Superior temporal gyrus (tissue), 1 donor: ENCODE measurements at regions not wholly inside any gene's neighbourhood (a gene's known extent, or its start where the extent isn't known, plus 50 kb on each side); places are given as distances from the start of the nearest gene placed in this dataset.
"Not testable (repeated sequence)": the region's sequence is repeated elsewhere in the genome, so short reads cannot be mapped to it uniquely, and the experiment has no call there.

Source experiments
- DNase-seq: peaks from one replicate; pipeline ENCODE4 v3.0.0-alpha.2; 2016; ENCODE audit errors: extremely low spot score

DNA sequence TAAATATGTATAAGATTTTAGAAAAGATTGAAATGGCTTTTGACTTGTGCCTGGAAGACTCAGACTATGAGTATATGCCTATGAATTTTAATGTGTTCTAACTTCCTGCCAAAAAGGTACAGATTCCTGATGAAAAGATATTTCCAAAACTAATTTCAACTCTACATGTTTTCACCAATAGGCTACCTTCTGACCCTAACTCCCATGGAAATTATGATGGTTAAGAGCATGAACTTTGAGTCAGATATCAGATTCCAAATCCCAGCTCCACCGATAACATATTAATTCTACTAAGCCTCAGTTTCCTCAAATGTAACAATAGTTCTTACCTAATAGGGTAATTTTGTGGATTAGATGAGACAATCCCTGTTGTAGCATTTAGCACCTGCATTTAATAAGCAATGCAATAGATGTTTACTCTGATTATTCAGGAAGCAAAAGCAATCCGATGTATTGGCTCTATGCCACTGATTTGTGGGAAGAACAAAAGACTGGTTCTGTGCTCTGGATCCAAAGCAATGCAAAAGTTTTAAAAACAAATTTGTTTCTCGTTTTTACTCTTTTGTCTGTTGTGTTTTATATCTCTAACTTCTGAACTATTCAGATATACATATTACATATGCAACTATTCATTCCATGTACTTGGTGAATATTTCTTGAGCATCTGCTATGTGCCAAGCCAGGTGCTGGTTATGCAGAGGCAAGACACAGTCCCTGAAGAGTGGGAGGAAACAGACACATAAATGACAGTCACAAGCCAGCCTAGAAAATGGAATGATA lies 115.4 kb downstream of the GATA6 start:
- no peak for DNase-seq

DNA sequence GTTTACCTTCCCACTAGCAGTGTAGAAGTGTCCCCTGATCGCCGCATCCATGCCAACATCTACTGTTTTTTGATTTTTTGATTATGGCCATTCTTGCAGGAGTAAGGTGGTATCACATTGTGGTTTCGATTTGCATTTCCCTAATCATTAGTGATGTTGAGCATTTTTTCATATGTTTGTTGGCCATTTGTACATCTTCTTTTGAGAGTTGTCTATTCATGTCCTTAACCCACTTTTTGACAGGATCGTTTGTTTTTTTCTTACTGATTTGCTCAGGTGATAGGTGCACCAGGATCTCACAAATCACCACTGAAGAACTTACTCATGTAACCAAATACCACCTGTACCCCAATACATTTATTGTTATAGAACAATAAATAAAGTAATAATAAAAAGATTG lies 114.5 kb downstream of the GATA6 start:
- not testable (repeated sequence) for DNase-seq

GRCh38 chr18:22283397-22283796 lies 114.0 kb downstream of the GATA6 start:
- DNase-seq, result no peak

DNA sequence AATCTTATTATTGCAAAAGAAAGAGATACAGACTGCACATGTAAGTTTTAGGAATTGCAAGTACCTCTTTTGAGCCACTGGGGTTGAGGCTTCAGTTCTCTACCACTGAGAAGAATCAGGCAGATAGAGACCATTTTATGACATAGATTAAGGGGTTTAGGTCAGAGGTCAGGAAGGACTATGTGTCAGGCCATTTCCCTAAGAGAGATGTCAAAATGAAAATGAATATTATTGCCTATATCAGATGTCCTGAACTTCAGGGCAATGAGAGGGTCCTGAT lies 113.7 kb downstream of the GATA6 start:
- DNase-seq, result no peak

DNA sequence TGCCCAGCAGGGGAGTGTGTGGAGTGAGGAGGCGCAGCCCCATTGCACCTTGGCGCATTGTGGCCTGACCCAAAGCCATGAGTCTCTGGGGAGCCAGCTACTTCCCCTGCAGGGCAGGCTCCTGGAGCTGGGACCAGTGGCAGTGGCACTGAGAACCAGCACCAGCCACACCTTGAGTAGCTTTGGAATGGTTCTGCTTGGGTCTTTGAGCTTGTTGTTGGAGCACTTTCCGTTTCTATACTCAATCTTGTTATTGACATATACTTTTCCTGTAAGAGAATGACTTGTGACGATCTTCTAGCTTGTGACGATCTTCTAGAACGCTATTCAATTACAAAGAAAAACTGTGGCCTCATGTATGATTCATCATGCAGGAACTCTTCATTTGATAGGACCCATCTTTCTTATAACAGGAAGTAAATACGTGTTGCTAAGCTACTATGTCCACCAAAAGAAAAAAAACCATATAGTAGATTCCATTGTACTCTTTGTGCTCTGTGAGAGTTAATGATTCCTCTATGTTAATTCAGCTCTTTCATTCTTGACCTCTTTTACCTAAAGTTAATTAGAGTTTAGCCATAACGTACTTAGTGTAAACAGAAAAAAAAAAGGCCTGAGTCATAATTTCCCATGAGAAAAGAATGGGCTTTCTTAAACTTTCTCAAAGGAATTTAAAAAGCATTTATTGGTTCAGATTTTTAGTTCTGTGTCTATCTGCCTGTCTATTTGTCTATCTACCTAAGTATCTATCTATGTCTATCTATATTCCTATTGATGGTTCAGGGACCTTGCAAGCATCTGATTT lies 113.1 kb downstream of the GATA6 start:
- no peak for DNase-seq

DNA sequence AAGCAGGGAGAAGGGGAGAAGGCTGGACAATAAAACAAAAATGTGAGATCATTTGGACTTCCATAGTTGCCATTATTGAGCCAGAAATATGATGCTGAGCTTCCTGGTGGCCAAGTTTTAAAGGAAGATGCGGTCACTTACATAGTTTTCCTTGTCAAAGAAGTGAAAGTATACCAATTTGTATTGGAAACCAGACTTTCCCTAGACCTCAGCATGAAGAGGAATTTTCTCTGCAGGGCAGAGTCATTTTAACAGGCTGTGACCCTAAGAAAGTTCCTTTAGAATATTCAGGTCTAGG lies 111.0 kb downstream of the GATA6 start:
- DNase-seq, result no peak

- DNase-seq, result no peak
Observed at GRCh38 chr18:22279741-22280452, 110.5 kb downstream of the GATA6 start.

GRCh38 chr18:22278798-22279197 lies 109.4 kb downstream of the GATA6 start:
- DNase-seq, result no peak

GRCh38 chr18:22277758-22278157 lies 108.4 kb downstream of the GATA6 start:
- DNase-seq, result no peak

DNA sequence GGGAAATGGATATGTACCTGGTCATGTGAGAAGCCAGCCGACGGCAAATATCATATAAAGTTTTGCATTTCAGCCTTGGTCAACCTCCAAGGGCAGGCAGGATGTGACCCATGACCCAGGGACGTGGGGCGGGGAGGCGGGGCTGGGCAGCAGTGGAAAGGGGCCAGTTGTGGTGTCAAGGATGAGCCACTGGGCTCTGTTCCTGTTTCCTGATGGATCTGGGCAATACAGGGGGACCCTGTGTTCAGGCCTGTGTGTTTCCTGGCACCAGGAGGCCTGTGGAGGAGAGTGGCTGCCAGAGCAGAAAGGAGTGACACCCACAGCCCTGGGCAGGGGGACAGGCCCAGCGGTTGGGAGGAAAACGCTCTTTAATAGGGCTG lies 106.9 kb downstream of the GATA6 start:
- DNase-seq, result no peak

- no peak for DNase-seq
Observed at GRCh38 chr18:22275706-22276333, 106.4 kb downstream of the GATA6 start.

- no peak for DNase-seq
Observed at GRCh38 chr18:22273101-22274039, 104.0 kb downstream of the GATA6 start.

GRCh38 chr18:22272242-22272641 lies 102.9 kb downstream of the GATA6 start:
- DNase-seq, result no peak

DNA sequence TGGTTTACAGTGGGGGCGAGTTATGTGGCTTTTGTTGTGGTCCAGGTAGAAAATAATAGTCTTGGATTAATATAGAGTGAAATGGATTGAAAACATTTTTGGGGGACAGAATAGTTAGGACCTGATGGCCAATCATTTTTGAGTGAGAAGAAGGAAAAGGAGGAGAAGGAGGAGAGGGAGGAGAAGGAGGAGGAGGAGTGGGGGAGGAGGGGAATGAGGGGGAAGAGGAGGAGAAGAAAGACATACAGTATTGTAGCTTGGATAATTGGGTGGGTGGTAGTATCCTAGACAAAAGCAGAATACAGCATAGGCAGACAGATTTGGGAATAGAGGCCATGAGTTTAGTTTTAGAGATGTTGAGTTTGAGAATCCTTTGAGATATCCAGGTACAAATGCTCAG lies 101.6 kb downstream of the GATA6 start:
- DNase-seq, result no peak

- no peak for DNase-seq
Observed at GRCh38 chr18:22268641-22269128, 99.3 kb downstream of the GATA6 start.

GRCh38 chr18:22267697-22268096 lies 98.3 kb downstream of the GATA6 start:
- DNase-seq, result no peak

DNA sequence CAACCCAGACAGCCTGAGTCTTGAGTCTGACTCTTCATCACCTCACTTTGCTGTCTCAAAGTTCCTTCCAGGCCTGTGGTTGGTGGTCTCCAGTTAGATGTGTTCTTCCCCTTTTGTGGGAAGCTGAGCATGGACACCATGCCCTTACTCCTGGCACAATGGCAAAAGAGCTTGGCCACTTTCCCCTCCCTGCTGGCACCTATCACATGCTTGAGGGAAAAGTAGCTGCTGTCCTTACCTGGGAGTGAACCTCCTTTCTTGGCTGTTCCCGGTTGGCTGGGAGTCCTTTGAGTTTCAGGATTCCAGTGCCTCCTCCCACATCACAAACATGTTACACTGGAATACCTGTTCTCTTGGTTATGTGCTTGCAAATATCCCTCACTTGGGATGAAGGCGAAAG lies 97.8 kb downstream of the GATA6 start:
- no peak for DNase-seq

DNA sequence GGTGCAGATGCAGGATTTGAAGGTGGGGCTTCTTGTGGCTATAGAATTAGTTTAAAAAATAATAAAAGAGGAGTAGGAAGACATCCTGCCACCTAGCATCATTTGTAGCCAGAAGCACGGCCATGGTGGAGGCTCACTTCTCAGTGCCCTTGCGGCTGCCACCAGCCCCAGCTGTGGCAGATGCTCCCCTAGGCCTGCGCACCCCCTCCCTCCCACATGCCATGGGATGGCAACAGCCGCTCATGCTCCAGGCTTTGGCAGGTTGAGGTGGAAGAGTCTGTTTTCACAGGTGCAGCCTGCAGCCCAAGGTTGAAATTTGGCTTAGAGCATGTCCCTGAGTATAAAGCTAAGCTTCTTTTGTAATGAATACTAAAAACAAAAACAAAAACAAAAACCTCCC lies 96.4 kb downstream of the GATA6 start:
- no peak for DNase-seq

GRCh38 chr18:22260208-22260820 lies 90.9 kb downstream of the GATA6 start:
- DNase-seq, result no peak

DNA sequence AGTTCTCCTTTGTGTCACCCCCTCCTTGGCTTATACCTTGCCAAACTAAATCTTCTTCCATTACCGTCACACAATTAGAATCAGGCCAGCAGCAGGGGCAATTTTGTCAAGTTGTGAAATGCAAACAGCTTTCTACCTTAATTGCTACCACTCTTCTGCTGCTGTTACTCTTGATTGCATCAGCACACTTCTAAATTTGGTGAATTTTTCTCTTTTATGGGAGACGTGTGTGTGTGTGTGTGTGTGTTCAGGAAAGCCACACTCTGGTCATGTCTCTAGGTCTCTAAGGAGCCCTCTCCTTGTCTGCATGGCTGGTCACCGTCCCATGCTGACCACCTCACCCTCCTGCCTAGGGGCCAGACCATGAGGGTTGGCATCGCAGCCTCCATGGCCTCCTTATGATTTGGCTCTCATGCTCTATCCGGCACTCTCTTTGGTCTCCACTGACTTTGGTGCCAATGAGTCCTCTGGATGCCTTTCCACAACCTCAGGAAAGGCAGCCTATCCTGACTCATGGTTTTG lies 87.7 kb downstream of the GATA6 start:
- DNase-seq, result no peak

GRCh38 chr18:22254088-22254487 lies 84.7 kb downstream of the GATA6 start:
- DNase-seq, result no peak
